NB4 (cell line): ENCODE measurements at regions not wholly inside any gene's neighbourhood (a gene's known extent, or its start where the extent isn't known, plus 50 kb on each side); places are given as distances from the start of the nearest gene placed in this dataset.

ENCODE experiments used
- DNase-seq: peaks from one replicate; pipeline ENCODE4 v3.0.0; 2010; ENCODE audit warnings: low read depth
- H3K4me3 ChIP-seq: one replicate; pipeline ENCODE4 v1.5.1; 2011; ENCODE audit warnings: mild to moderate bottlenecking, low read depth, low read length, moderate library complexity
- CTCF ChIP-seq: IDR thresholded peaks from one replicate; pipeline ENCODE4 v1.5.1; 2012; ENCODE audit warnings: low read depth, low read length
- MAX ChIP-seq: IDR thresholded peaks from 2 replicates; pipeline ENCODE4 v1.6.1; 2011; ENCODE audit warnings: low read depth, low read length
- MYC ChIP-seq: IDR thresholded peaks from 2 replicates; pipeline ENCODE4 v1.6.1; 2011; ENCODE audit warnings: low read depth, low read length
- POLR2A ChIP-seq: IDR thresholded peaks from 2 replicates; pipeline ENCODE4 v1.6.1; 2011; ENCODE audit warnings: mild to moderate bottlenecking; ENCODE audit not compliant: insufficient read length; ENCODE audit errors: extremely low read depth

GRCh38 chr2:145059914-145060313 lies 540.0 kb upstream of the ZEB2 start:
- no peak overlapping the region for H3K4me3 ChIP-seq
- DNase-seq, result no peak
- TF ChIP-seq MYC (no peak), MAX (no peak), POLR2A (no peak), CTCF (no peak)

- TF ChIP-seq POLR2A (no peak), CTCF (no peak), MYC (no peak), MAX (no peak)
- no peak for DNase-seq
- H3K4me3 ChIP-seq, result no peak overlapping the region
Measured at GRCh38 chr2:145059343-145059742, 539.4 kb upstream of the ZEB2 start.

GRCh38 chr2:145058457-145058856 lies 538.5 kb upstream of the ZEB2 start:
- TF ChIP-seq CTCF, result no peak
- no peak overlapping the region for H3K4me3 ChIP-seq
- no peak for DNase-seq

- no peak for TF ChIP-seq MYC
- no peak for TF ChIP-seq MAX
- TF ChIP-seq POLR2A, result no peak
- TF ChIP-seq CTCF, result no peak
- no peak overlapping the region for H3K4me3 ChIP-seq
- no peak for DNase-seq
Measured at GRCh38 chr2:145055651-145056050, 535.7 kb upstream of the ZEB2 start.

GRCh38 chr2:145050134-145050533 lies 530.2 kb upstream of the ZEB2 start:
- H3K4me3 ChIP-seq, result no peak overlapping the region
- DNase-seq, result no peak
- TF ChIP-seq POLR2A, result no peak
- no peak for TF ChIP-seq MYC
- TF ChIP-seq MAX, result no peak
- no peak for TF ChIP-seq CTCF

- H3K4me3 ChIP-seq, result no peak overlapping the region
- DNase-seq, result no peak
- no peak for TF ChIP-seq MAX
- TF ChIP-seq CTCF, result no peak
- no peak for TF ChIP-seq MYC
- no peak for TF ChIP-seq POLR2A
Measured at GRCh38 chr2:145049475-145049874, 529.6 kb upstream of the ZEB2 start.
